ENCODE measurements at regions not wholly inside any gene's neighbourhood (a gene's known extent, or its start where the extent isn't known, plus 50 kb on each side); places are given as distances from the start of the nearest gene placed in this dataset.

- WGBS, 2 donors: 67 to 77% methylated on average over 4 of the region's 4 CpGs
- ATAC-seq (ENCODE audit: insufficient read depth, low FRiP score): no peak
- Histone ChIP-seq H3K27ac (ENCODE audit: low read depth in 1 of 2, low read length in 1 of 2) (no peak overlapping the region), H3K9ac (ENCODE audit: insufficient read depth in 1 of 2, low read length in 2 of 2) (peak overlapping the region in 1 of 2 donors; percentile 73), H3K27me3 (ENCODE audit: control insufficient read depth in 3 of 3, insufficient read depth in 3 of 3, low read length in 2 of 3) (no peaks in the 10 kb centered on the region), H3K4me1 (ENCODE audit: control insufficient read depth in 5 of 5, insufficient read depth in 5 of 5, low read length in 5 of 5) (peaks cover 2 to 15% (median 3%) of the 10 kb centered on the region in 5 donors), H3K9me3 (ENCODE audit: control insufficient read depth in 4 of 4, insufficient read depth in 3 of 4, low read length in 3 of 4) (no peaks in the 10 kb centered on the region), H3K36me3 (ENCODE audit: control insufficient read depth in 4 of 4, insufficient read depth in 4 of 4, low read length in 4 of 4) (no peaks in the 10 kb centered on the region), H3K4me3 (no peak overlapping the region)
- TF ChIP-seq CTCF (IDR thresholded peaks at IDR 0.05; ENCODE audit: control extremely low read depth, extremely low read depth): no peak
- DNase-seq: peak in 1 of 3 donors; percentile 12
These were observed 104.3 kb upstream of the BEND6 start for GRCh38 chr6:56850626-56851025.

GRCh38 chr6:56849896-56850295 lies 105.0 kb upstream of the BEND6 start:
- Histone ChIP-seq H3K9ac (ENCODE audit: insufficient read depth in 1 of 2, low read length in 2 of 2) (no peak overlapping the region), H3K4me1 (ENCODE audit: control insufficient read depth in 5 of 5, insufficient read depth in 5 of 5, low read length in 5 of 5) (peaks cover 0 to 15% (median 2%) of the 10 kb centered on the region in 5 donors), H3K36me3 (ENCODE audit: control insufficient read depth in 4 of 4, insufficient read depth in 4 of 4, low read length in 4 of 4) (no peaks in the 10 kb centered on the region), H3K4me3 (no peak overlapping the region), H3K27me3 (ENCODE audit: control insufficient read depth in 3 of 3, insufficient read depth in 3 of 3, low read length in 2 of 3) (no peaks in the 10 kb centered on the region), H3K27ac (ENCODE audit: low read depth in 1 of 2, low read length in 1 of 2) (no peak overlapping the region), H3K9me3 (ENCODE audit: control insufficient read depth in 4 of 4, insufficient read depth in 3 of 4, low read length in 3 of 4) (no peaks in the 10 kb centered on the region)
- no peak for ATAC-seq (ENCODE audit: insufficient read depth, low FRiP score)
- no peak for DNase-seq
- TF ChIP-seq CTCF (IDR thresholded peaks at IDR 0.05; ENCODE audit: control extremely low read depth, extremely low read depth): no peak
- WGBS, 2 donors: 85 to 90% methylated on average over 4 of the region's 4 CpGs

GRCh38 chr6:56848105-56848504 lies 106.8 kb upstream of the BEND6 start:
- DNase-seq: no peak
- no peak for TF ChIP-seq CTCF (IDR thresholded peaks at IDR 0.05; ENCODE audit: control extremely low read depth, extremely low read depth)
- ATAC-seq (ENCODE audit: insufficient read depth, low FRiP score): no peak
- no peak overlapping the region for H3K4me3 ChIP-seq
- no peak overlapping the region for H3K9ac ChIP-seq (ENCODE audit: insufficient read depth in 1 of 2, low read length in 2 of 2)
- H3K9me3 ChIP-seq (ENCODE audit: control insufficient read depth in 4 of 4, insufficient read depth in 3 of 4, low read length in 3 of 4): no peaks in the 10 kb centered on the region
- H3K27ac ChIP-seq (ENCODE audit: low read depth in 1 of 2, low read length in 1 of 2): no peak overlapping the region
- peaks cover 0 to 15% (median 4%) of the 10 kb centered on the region in 5 donors for H3K4me1 ChIP-seq (ENCODE audit: control insufficient read depth in 5 of 5, insufficient read depth in 5 of 5, low read length in 5 of 5)
- no peaks in the 10 kb centered on the region for H3K36me3 ChIP-seq (ENCODE audit: control insufficient read depth in 4 of 4, insufficient read depth in 4 of 4, low read length in 4 of 4)
- H3K27me3 ChIP-seq (ENCODE audit: control insufficient read depth in 3 of 3, insufficient read depth in 3 of 3, low read length in 2 of 3): no peaks in the 10 kb centered on the region

- Histone ChIP-seq H3K4me1 (ENCODE audit: control insufficient read depth in 5 of 5, insufficient read depth in 5 of 5, low read length in 5 of 5) (peaks cover 0 to 18% (median 0%) of the 10 kb centered on the region in 5 donors), H3K27me3 (ENCODE audit: control insufficient read depth in 3 of 3, insufficient read depth in 3 of 3, low read length in 2 of 3) (peaks cover 0 to 5% (median 3%) of the 10 kb centered on the region in 3 donors), H3K36me3 (ENCODE audit: control insufficient read depth in 4 of 4, insufficient read depth in 4 of 4, low read length in 4 of 4) (no peaks in the 10 kb centered on the region), H3K9ac (ENCODE audit: insufficient read depth in 1 of 2, low read length in 2 of 2) (no peak overlapping the region), H3K9me3 (ENCODE audit: control insufficient read depth in 4 of 4, insufficient read depth in 3 of 4, low read length in 3 of 4) (no peaks in the 10 kb centered on the region), H3K4me3 (no peak overlapping the region), H3K27ac (ENCODE audit: low read depth in 1 of 2, low read length in 1 of 2) (peak overlapping the region in 1 of 2 donors; percentile 35)
- ATAC-seq (ENCODE audit: insufficient read depth, low FRiP score): no peak
- TF ChIP-seq CTCF (IDR thresholded peaks at IDR 0.05; ENCODE audit: control extremely low read depth, extremely low read depth): no peak
- 63 to 74% methylated on average over 3 of the region's 3 CpGs for WGBS, 2 donors
- no peak for DNase-seq
These were observed 109.9 kb upstream of the BEND6 start for GRCh38 chr6:56845032-56845431.
